ENCODE measurements at regions not wholly inside any gene's neighbourhood (a gene's known extent, or its start where the extent isn't known, plus 50 kb on each side); places are given as distances from the start of the nearest gene placed in this dataset.

DNA sequence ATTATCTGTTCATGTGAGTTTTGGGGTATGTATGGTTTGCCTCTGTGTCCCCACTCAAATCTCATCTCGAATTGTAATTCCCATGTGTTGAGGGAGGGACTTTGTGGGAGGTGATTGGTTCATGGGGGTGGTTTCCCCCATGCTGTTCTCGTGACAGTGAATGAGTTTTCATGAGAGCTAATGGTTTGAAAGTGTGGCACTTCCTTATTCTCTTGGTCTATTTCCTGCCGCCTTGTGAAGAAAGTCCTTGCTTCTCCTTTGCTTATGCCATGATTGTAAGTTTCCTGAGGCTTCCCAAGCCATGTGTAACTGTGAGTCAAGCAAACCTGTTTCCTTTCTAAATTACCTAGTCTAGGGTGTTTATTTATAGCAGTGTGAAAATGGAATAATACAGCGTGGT lies 128.1 kb upstream of the HS3ST4 start:
- TF ChIP-seq, protein P1, sequence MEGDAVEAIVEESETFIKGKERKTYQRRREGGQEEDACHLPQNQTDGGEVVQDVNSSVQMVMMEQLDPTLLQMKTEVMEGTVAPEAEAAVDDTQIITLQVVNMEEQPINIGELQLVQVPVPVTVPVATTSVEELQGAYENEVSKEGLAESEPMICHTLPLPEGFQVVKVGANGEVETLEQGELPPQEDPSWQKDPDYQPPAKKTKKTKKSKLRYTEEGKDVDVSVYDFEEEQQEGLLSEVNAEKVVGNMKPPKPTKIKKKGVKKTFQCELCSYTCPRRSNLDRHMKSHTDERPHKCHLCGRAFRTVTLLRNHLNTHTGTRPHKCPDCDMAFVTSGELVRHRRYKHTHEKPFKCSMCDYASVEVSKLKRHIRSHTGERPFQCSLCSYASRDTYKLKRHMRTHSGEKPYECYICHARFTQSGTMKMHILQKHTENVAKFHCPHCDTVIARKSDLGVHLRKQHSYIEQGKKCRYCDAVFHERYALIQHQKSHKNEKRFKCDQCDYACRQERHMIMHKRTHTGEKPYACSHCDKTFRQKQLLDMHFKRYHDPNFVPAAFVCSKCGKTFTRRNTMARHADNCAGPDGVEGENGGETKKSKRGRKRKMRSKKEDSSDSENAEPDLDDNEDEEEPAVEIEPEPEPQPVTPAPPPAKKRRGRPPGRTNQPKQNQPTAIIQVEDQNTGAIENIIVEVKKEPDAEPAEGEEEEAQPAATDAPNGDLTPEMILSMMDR (IDR thresholded peaks at IDR 0.05 in 2 of 3, conservative IDR thresholded peaks at IDR 0.05 in 1 of 3; ENCODE audit: control insufficient read depth in 2 of 3, extremely low read depth in 1 of 3, insufficient read depth in 1 of 3, low read depth in 3 of 3, low read length in 3 of 3), result no peak
- TF ChIP-seq DPF2 (IDR thresholded peaks at IDR 0.05) (no peak), TCF12 (IDR thresholded peaks at IDR 0.05; ENCODE audit: low read depth, low read length) (no peak), CREM (IDR thresholded peaks at IDR 0.05; ENCODE audit: low read depth) (no peak), WRNIP1 (IDR thresholded peaks at IDR 0.05; ENCODE audit: borderline replicate concordance, low read depth, low read length) (no peak), TAF1 (IDR thresholded peaks at IDR 0.05; ENCODE audit: borderline replicate concordance, low read depth, low read length) (no peak), CHD4 (IDR thresholded peaks at IDR 0.05) (no peak), MYC (IDR thresholded peaks at IDR 0.05; ENCODE audit: insufficient read depth, insufficient read length, insufficient replicate concordance, low read length, severe bottlenecking) (no peak), SP1 (IDR thresholded peaks at IDR 0.05; ENCODE audit: low read depth, low read length) (no peak), MXI1 (IDR thresholded peaks at IDR 0.05; ENCODE audit: low read depth, low read length) (no peak)
- TF ChIP-seq, protein P2, sequence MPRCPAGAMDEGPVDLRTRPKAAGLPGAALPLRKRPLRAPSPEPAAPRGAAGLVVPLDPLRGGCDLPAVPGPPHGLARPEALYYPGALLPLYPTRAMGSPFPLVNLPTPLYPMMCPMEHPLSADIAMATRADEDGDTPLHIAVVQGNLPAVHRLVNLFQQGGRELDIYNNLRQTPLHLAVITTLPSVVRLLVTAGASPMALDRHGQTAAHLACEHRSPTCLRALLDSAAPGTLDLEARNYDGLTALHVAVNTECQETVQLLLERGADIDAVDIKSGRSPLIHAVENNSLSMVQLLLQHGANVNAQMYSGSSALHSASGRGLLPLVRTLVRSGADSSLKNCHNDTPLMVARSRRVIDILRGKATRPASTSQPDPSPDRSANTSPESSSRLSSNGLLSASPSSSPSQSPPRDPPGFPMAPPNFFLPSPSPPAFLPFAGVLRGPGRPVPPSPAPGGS (IDR thresholded peaks at IDR 0.05; ENCODE audit: borderline replicate concordance, insufficient read depth, low read depth, low read length, poor library complexity, severe bottlenecking), result no peak

Data from GM12878 (cell line).